ENCODE measurements at regions not wholly inside any gene's neighbourhood (a gene's known extent, or its start where the extent isn't known, plus 50 kb on each side); places are given as distances from the start of the nearest gene placed in this dataset.

DNA sequence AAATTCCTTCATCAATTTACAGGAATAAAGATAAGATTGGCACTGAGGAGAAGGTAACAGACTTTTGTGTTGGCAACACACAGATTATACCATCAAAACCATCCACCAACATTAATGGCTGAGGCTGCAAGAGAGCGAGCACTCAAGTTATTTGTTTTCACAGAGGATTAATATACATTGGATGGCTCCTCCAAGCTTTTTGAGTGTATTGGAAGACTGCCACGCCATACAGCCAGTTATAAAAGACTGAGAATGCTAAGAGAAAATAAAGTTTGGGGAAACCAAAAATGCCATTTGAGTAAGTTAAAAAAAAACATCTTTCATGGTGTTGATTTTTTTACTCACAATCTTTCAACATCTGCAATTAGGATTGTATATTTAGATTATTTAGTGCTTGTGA is 973.8 kb upstream of the SLC35B3 start:
- no peak for DNase-seq (ENCODE audit: low read depth in 2 of 2)

DNA sequence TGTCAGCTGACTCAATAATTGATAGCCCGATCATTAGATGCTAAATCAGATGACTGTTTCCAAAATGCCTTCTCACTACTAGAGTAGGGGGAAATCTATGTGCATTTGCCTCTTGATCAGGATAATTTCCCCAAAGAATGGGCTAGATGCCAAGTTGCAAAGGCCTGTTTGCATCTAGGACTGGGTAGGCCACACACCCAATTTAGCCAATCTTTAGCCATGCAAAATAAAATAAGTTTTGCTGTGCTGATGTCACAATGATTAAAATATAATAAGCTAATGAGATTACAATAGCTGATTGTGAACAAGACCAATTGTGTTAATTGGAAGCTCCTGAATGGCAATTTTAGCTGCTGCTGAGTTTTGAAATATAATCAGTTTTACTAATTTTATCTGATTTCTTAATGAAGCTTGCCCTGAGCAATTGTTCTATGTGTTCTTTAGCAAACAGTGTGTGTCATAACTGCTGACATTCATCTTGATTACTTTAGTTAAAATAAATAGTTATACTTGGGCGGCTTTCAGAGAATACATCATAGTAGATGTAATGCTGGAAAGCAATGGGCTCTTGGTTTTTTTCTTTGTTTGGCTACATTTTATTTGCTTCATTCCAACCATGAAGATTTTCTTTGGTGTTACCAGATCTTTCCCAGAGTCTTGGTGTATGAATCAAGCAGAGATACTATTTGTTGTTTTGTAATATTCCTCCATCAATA is 973.2 kb upstream of the SLC35B3 start:
- DNase-seq (ENCODE audit: low read depth in 2 of 2), result no peak

DNA sequence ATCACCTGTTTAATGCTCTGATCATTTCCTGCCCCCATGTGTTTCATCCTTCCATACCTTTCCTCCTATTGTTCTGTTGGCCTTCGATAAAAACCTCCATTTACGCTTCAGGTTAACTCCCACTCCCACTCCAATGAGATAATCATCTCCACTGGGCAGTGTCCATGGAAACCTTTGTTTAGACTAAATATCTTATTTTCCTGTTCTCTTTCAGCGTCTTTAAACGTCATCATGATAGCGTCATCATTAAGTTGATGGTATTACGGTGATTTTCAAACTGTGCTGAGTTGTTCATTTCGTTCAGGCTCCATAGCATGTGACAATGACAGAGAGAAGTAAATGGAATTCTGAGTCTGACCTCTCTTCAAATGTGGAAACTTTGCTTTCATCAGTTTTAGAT is 970.5 kb upstream of the SLC35B3 start:
- peak in 1 of 2 donors; percentile 19 for DNase-seq (ENCODE audit: low read depth in 2 of 2)

DNA sequence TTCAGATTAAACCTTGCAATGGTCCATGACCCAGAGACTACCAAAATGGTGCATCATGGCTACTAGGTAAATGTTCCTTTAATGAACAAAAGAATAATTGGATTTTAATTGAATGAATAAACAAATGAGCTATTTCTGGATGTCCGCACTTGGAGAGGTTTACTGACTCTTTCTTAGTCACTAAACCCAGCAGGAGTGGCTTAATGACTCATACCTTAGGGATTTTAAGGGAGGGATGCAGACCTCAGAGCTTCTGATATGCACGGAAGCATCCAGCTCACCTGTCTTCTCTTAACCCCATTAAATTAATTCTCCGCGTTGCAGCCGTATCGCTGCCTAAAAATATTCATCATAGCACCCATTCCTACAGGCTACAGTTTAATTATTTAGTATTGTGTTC is 970.0 kb upstream of the SLC35B3 start:
- DNase-seq (ENCODE audit: low read depth in 2 of 2), result no peak

DNA sequence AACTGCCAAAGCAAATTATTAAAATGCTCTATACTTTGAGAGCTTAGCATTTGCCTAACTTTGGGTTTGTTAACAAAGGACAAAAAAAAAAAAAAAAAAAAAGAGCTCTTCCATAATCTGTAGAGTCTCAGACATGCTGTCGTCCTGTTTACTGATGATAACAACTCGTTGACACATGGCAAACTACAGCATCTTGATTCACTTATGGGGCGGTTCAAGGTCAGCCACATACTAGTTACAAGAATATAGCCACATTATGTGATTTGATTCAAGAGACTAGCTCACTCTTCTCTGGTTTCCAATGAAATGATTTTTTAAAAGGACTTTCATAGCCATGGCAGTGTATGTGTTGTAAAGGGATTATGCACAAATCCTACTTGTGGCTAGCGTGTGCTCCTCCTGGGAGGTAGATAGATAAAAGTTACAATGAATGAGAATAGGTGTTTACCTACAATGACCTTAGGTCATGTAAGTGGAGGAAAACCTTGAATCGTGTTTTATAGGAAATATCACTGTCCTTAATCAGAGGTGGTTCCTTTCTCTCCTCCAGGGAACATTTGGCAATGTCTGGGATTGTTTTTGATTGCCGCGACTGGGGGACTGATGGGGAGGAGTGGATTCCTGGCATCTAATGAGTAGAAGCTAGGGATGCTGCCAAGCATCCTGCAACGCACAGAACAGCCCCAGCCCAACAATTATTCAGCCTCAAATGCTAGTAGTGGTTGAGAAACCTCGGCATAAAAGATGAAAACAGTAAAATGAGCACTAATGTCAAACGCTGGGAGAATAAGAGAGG is 969.2 kb upstream of the SLC35B3 start:
- no peak for DNase-seq (ENCODE audit: low read depth in 2 of 2)

DNA sequence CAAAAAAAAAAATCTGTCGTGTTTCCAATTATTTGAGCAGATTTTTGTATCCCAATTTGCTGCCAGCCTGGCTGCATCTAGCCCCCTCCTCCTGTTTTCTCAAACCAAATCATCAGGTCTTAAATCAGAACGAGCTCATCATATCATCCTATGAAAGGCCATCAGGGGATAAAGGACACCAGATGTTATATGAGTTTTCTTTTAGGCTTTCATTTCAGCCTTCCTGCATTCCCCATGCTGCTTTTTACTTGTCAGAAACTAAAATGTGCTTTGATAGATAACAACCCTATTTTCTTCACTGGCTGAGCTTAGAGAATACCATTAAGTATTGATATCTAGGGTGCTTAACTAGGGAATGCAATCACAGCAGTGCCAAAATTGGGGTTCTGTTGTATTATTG is 968.4 kb upstream of the SLC35B3 start:
- DNase-seq (ENCODE audit: low read depth in 2 of 2), result no peak

DNA sequence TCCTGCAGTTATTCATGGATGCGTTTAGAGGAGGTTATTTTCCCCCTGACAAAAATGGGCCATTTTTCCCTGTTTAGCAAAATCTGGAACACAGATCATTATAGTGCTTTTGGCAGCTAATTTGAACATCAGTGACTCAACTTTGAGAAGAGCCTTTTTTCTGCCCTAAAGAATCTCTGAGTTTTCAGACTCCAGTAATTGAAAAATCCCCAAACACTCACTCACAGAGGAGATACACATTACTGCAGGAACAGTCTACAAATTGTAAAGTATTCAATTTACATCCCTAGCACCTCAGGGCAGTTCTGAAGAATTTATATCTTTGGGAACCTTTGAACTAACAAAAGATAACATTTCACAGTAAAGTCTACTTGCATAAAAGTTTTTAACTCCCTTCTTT is 966.6 kb upstream of the SLC35B3 start:
- DNase-seq (ENCODE audit: low read depth in 2 of 2), result no peak

DNA sequence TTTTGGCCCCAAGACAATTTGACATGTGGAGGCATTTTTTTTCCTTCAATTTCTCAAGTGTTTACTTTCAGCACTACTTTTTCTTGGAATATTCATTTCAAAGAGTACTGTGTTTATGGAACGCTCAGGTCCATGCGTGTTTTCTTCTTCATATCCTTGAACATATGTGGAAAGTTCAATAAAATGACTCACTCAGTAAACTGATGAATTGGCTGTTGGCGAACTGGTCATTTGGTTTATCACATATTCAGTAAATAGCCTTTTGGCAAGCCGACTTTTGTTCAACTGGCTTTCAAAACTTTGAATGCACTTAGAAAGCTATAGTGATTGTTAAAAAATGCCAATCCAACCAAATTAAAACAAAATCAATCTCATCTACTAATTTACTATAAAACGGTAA is 964.6 kb upstream of the SLC35B3 start:
- no peak for DNase-seq (ENCODE audit: low read depth in 2 of 2)

DNA sequence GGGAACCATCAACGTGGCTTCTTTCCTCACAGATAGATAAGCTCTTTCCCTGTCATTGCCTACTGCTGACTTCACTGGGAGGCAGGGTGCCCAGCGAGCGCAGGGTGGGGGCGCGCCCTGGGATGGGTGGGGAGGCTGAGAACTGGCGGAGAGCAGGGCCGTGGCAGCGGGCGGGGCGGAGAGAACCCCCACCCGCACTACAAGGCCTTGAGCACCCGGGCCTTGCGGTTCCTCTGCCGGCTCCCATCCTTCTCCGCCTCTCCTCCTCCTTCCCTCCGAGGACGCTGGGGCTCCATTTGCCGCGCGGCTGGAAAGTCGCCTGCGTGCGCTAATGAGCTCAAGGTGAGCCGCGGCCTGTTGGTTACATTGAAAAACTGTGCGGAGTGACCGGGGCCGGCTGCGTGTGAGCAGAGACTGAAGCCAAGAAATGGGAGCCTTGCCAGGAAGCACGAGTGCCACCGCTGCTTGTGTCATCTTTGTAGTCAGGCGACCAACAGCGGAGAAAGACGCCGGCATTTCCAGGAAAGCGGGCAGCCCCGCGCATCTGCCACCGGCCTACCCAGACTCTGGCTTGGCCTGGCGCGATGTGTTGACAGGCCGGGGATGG is 963.5 kb upstream of the SLC35B3 start:
- no peak for DNase-seq (ENCODE audit: low read depth in 2 of 2)

DNA sequence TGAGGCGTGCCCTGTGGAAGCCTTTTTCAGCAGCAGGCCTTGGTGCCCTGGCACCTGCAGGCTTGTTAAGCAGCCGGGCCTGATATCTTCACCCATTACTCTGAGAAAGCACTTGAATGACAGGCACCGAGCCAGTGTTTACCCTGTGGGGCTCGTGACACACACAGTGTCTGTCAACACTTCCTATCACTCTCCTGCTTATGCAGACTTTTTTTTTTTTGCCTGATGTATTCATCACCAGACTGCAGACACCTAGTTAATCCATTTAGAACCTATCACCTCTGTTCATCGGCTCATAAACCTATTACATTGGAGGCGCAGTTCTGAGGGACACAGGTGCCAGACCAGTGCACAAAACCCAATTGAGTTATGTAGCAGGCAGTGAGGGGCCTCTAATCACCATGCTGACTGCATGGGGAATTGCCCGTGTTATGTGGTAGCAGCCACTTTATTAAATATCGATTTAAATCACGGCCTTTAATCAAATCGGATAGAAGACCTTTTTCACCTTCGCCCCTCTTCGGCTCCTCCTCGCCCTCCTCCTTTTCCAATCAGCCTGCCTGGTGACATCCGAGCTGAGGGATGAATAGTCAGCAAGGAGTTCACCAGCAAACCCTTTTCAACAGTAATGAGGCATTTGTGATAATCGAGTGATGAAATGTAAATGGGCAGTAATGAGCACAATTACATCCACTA is 962.9 kb upstream of the SLC35B3 start:
- peak in 1 of 2 donors; percentile 16 for DNase-seq (ENCODE audit: low read depth in 2 of 2)

DNA sequence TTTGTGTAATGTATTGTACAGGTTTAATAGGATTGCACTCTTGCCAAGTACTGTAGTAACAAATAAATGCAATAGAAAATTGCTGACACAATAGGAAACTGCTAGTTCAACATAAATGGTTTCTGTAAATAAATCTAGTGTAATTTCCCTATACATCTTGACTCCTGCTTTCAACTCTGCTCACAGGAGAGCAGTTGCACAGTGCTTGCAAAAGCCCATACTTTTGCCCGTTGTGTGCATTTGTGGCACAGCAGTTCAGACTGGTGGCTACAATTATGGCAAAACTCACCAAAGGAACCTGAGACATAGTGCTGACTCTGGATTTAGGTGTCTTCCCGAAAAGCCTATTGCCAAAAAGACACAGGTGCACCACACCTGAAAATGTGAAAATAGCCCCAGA is 953.3 kb upstream of the SLC35B3 start:
- DNase-seq (ENCODE audit: low read depth in 2 of 2), result no peak

DNA sequence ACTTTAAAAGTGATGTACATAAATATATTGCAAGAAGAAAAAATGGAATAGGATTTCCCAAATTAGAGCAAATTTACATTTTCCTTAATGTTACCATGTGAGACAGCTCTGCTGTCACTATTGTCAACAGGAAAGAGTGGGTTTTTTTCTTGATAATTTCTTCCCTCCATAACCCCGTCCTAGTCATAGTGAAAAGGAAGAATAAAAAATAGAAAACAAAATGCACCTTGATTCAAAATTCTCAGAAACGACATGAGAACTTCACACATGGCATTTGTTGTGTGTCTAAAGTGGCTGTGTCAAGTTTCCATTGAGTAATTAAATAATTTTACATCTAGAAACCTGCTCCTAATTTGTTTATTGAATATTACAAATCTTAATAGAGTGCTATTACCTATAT is 945.2 kb upstream of the SLC35B3 start:
- DNase-seq (ENCODE audit: low read depth in 2 of 2), result no peak

DNA sequence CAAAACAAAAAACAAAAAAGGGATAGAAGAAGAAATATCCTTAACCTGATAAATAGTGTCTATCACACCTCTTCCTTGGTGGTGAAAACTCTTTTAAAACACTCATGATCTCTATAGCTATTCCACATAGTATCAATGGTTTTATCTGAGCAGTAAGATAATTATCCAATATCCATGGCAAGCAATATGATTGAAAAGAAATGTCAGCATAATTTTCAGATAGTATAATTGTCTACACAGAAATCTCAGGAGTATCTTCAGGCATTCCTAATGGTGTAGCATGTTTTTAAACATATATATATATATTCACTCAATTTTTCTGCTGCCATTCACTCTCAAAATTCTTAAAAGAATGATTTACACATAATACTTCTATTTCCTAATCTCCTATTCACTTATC is 938.0 kb upstream of the SLC35B3 start:
- no peak for DNase-seq (ENCODE audit: low read depth in 2 of 2)

DNA sequence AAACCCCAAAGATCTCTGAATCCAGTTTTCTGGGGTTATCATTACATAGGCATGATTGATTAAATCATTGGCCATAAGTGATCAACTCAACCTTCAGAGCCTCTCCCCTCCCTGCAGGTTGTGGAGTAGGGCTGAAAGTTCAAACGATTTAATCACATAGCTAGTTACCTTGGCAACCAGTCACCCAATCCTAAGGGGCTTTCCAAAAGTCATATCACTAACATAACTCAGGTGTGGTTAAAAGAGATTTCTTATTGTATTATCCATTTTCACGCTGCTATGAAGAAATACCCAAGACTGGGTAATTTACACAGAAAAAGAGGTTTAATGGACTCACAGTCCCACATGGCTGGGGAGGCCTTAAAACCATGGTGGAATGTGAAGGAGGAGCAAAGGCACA is 935.1 kb upstream of the SLC35B3 start:
- DNase-seq (ENCODE audit: low read depth in 2 of 2), result no peak

DNA sequence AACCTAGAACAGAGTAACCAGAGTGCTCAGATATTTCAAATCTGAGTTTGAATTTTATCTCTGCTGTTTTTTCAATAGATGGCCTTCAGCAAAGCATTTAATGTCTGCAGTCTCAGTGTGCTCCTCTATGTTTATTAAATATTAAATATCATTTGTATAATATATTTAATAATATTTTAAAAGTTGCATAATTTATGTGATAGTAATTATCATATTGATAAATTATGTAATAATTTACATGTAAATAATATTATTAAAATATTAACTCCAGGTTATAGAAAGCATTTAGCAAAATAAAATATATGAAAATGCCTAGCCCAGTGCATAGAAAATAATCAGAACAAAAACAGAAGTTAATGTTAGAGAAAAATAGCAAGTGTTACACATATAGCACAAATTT is 930.0 kb upstream of the SLC35B3 start:
- no peak for DNase-seq (ENCODE audit: low read depth in 2 of 2)

DNA sequence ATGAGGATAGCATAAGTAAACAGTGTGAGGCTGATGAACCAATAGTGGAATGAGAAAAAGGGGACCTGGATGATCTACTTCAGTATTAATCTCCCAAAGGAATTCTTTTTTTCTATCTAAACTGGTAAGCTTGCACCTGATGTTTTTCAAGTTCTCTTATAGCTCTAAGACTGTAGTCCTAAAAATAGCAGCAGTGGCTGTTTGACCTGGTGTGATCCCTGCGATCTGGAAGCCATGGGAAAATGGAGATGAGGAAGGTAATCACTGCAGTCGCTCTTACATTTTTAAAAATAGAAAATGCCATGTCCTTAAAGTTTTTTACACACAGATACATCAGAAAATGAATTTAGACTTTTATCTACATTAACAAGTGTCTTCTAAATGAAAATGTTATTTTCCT is 926.4 kb upstream of the SLC35B3 start:
- DNase-seq (ENCODE audit: low read depth in 2 of 2), result no peak

DNA sequence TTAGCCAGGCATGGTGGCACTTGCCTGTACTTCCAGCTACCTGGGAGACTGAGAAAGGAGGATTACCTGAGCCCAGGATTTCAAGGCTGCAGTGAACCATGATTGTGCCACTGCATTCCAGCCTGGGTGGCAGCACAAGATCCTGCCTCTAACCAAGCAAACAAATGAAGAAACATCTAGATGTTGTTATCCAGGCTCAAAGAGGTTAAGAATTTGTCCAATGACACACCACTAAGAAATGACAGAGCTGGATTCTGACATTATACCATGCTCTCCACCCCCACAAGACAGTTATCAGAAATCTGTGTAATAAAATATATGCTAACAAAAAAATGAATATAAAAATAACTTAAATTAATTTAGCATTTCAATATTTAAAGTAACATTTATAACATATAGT is 925.5 kb upstream of the SLC35B3 start:
- no peak for DNase-seq (ENCODE audit: low read depth in 2 of 2)

DNA sequence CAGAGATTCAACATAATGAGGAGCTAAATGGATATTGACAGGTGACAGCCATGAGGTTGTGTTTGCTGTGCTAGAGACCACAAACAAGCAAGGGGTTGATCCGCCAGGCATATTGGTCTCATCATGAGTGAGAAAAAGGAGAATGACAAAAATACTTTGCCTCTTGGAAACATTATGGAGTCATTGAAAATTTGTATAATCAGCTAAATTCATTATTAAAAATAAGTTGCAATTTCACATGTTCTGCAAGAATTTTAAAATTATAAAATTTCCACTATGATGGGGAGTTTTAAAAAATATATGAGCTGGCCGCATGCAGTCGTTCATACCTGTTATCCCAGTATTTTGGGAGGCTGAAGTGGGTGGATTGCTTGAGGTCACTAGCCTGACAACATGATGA is 912.3 kb upstream of the SLC35B3 start:
- no peak for DNase-seq (ENCODE audit: low read depth in 2 of 2)

DNA sequence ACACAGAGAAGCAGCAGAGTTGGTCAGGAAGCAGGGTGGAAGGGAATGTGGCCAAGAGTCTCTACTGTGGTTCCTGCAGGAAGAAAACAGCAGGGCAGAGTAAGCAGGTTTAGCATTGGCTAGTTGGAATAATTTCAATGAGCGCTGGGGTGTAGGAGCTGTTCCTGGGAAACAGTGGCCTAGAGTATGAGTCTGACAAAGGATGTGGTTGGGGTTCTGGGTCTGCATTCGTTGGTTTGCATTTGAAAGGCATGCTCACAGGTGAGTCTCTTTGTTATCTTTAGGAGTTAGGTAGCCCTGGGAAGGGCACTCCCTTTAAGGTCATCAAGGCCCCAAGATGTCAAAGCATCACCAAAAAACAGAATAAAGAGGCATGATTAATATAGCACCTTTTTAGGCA is 911.6 kb upstream of the SLC35B3 start:
- DNase-seq (ENCODE audit: low read depth in 2 of 2), result no peak

DNA sequence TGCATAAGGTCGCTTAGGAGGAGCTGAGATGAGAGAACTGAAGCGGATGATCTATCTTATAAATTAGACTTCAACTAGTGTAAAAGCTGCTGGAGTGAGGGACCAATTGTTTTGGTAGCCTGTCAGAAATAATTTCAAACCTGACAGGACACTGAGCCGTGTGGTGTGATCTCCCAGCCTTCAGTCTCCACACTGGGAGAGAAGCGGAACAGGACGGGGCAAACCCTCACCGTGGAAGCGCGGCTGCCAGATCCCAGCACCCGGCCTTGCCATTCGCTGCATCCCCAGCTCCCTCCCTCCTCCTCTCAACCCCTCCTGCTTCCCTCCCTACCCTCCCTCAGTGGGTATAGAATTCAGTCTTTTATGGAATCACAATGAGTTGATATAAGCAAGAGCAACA is 900.1 kb upstream of the SLC35B3 start:
- no peak for DNase-seq (ENCODE audit: low read depth in 2 of 2)

DNA sequence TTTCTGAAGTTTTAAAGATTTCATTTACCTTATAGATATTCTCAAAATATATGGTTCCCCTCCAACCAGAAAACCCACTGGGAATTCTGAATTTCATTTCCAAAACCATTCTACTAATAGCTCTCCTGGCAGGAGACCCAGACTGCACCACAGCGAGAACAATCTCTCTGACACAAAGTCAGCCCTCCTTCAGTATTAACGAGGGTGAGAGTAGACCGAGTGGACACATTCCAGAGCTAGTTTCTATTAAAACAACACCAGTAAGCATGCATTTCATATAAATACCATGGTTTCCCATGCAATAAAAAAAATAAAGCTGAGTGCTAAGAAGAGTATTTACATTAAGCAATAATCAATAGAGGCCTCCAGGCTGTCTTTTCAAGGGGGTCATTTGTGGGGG is 899.6 kb upstream of the SLC35B3 start:
- no peak for DNase-seq (ENCODE audit: low read depth in 2 of 2)

DNA sequence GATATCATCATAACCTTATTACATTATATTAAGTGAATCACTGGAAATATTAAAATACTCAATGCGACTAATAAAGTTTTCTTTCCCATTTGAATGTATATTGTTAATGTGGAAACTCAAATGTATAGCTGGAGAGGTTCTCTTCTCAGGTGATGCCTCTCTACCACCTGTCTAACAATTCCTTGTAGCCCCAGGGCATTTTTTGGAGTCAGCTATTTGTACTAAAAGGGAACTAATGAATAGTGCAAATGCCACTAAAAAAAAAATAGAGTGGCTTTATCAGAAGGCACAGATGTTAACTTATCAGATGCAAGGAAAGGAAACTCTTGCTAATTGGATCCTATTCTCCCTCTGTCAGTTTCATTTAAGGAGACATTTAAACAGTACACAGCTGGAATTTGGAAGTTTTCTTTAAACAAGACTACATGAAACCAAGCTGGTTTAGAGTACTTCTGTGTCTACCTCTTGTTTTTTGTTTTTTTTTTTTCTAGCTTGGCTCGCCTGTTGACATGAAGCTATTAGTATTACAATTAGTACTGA is 897.0 kb upstream of the SLC35B3 start:
- DNase-seq (ENCODE audit: low read depth in 2 of 2), result no peak

All from dermis microvascular lymphatic vessel endothelial cell (primary cell).